ENCODE measurements at regions not wholly inside any gene's neighbourhood (a gene's known extent, or its start where the extent isn't known, plus 50 kb on each side); places are given as distances from the start of the nearest gene placed in this dataset.

DNA sequence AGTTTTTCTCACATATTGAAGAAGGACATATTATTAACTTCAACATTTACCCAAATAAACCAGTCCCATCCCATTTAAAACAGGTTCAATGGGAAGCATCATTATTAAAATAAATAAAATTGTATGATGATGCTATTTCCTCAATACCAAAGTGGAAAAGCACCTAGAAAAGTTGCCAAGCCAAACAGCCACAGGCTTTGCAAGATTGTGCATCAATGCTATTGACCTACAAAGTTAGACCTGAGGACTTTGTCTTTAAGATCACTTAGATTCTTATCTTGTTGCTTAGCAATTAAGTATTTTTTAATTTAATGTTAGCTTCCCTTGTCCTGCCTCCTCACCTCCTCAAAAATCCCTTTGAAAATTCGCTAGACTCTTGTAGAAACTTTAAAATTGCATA, 132.1 kb downstream of the SAMD5 start:
- ATAC-seq (no peak), DNase-seq (no peak)
- Histone ChIP-seq H3K27me3 (no peaks in the 10 kb centered on the region), H3K27ac (no peak overlapping the region), H3K4me3 (no peak overlapping the region), H3K9me3 (no peaks in the 10 kb centered on the region), H3K4me1 (peaks cover 0 to 7% (median 0%) of the 10 kb centered on the region in 9 donors), H3K36me3 (no peaks in the 10 kb centered on the region)
- 71 to 72% methylated on average over 1 of the region's 1 CpG for WGBS, 2 donors
- TF ChIP-seq, protein P1, sequence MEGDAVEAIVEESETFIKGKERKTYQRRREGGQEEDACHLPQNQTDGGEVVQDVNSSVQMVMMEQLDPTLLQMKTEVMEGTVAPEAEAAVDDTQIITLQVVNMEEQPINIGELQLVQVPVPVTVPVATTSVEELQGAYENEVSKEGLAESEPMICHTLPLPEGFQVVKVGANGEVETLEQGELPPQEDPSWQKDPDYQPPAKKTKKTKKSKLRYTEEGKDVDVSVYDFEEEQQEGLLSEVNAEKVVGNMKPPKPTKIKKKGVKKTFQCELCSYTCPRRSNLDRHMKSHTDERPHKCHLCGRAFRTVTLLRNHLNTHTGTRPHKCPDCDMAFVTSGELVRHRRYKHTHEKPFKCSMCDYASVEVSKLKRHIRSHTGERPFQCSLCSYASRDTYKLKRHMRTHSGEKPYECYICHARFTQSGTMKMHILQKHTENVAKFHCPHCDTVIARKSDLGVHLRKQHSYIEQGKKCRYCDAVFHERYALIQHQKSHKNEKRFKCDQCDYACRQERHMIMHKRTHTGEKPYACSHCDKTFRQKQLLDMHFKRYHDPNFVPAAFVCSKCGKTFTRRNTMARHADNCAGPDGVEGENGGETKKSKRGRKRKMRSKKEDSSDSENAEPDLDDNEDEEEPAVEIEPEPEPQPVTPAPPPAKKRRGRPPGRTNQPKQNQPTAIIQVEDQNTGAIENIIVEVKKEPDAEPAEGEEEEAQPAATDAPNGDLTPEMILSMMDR (IDR thresholded peaks at IDR 0.05): no peak
- intact Hi-C loops (cut with DNase I): loop anchor here in 1 of 10 donors (10.0 kb wide), 1 partner anchor 334 kb away; no protein-coding TSS in a partner anchor

DNA sequence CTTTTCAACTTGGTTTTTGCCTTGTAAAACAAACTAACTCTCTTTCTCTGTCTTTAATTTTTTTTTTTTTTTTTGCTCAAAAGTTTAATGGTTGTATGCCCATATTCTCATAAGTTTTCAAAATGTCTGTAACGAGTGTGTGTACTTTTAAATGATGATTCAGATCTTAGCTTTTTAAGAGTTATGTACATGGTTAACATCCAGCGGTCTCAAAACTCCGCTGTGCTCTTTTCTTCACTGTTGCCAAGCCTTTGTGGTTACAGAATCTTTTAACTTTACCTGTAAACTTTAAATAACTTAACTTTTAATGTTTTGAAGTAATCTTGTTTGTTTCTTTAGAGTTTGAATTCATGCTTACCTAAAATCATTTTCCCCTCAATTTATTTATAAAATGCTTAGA, 133.0 kb downstream of the SAMD5 start:
- Histone ChIP-seq H3K4me3 (no peak overlapping the region), H3K27me3 (no peaks in the 10 kb centered on the region), H3K4me1 (peaks cover 0 to 7% (median 0%) of the 10 kb centered on the region in 9 donors), H3K27ac (no peak overlapping the region), H3K9me3 (no peaks in the 10 kb centered on the region), H3K36me3 (no peaks in the 10 kb centered on the region)
- intact Hi-C loops (cut with DNase I): loop anchor here in 1 of 10 donors (10.0 kb wide), 1 partner anchor 333 kb away; no protein-coding TSS in a partner anchor
- no peak for ATAC-seq
- 92 to 96% methylated on average over 3 of the region's 3 CpGs for WGBS, 2 donors
- TF ChIP-seq, protein P1 (IDR thresholded peaks at IDR 0.05): no peak
- no peak for DNase-seq

DNA sequence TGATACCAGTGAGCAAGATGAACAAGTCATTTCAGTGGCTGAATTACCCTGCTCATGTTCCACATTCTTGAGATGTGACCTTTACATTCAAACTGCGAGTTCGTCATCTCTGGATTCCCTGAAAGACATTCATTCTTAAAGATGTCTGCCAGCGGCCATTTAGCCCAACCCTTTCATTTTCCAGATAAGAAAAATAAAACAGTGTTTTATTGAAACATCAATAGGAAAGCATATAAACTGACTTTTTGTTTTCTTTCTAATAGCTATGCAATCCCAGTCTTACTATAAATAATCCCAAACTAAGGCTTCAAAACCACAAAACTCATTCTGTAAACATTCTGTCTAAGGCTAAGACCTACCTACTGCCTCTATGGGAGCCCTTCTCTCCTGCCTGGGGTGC, 134.0 kb downstream of the SAMD5 start:
- intact Hi-C loops (cut with DNase I): loop anchor here in 1 of 10 donors (10.0 kb wide), 1 partner anchor 332 kb away; no protein-coding TSS in a partner anchor
- peaks cover 0 to 7% (median 0%) of the 10 kb centered on the region in 9 donors for H3K4me1 ChIP-seq
- no peaks in the 10 kb centered on the region for H3K27me3 ChIP-seq
- ATAC-seq (no peak), DNase-seq (no peak)
- WGBS, 2 donors: 83 to 94% methylated on average over 3 of the region's 3 CpGs
- no peaks in the 10 kb centered on the region for H3K36me3 ChIP-seq
- no peaks in the 10 kb centered on the region for H3K9me3 ChIP-seq
- no peak overlapping the region for H3K27ac ChIP-seq
- no peak overlapping the region for H3K4me3 ChIP-seq
- TF ChIP-seq, protein P1 (IDR thresholded peaks at IDR 0.05): no peak

DNA sequence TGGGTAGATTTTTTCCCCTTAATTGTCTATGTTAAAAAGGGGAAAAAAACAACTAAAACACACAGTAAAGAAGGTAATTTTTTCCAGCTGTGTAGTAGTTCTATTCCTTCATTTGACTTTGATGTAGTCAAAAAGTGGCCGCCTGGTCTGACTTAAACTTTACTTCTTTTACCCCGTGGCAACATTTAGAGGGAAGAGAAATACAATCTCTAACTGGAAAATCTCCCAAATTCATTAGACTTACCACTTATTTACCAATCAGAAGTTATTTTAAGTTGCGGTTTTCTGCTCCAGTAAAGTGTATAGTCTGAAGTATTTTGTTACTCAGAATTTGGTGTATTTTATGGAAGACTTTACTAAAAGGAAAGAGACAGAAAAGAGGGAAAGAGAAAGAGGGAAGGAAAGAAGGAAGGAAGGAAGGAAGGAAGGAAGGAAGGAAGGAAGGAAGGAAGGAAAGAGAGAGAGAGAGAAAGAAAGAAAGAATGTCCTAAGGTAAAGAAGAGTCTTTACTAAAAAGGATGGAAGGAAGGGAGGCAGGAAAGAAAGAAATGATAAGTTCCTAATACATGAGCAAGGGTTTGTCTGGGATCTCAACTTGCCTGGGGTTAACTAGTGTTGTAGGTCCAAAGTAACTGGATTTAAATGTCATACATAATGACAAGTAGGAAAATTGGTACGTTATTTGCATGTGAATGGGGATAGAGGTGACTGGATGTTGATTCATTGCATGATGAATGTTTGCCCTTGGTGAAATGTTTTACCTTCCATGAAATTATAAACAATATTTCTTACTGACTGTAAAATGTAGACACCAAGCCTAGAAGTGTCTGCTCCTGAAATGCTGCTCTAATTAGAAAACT, 135.1 kb downstream of the SAMD5 start:
- H3K4me1 ChIP-seq: peaks cover 0 to 7% (median 0%) of the 10 kb centered on the region in 9 donors
- no peak overlapping the region for H3K4me3 ChIP-seq
- intact Hi-C loops (cut with DNase I): loop anchor here in 1 of 10 donors (10.0 kb wide), 1 partner anchor 331 kb away; no protein-coding TSS in a partner anchor
- H3K27ac ChIP-seq: no peak overlapping the region
- no peaks in the 10 kb centered on the region for H3K27me3 ChIP-seq
- no peaks in the 10 kb centered on the region for H3K36me3 ChIP-seq
- TF ChIP-seq, protein P1 (IDR thresholded peaks at IDR 0.05): no peak
- no peak for DNase-seq
- 90 to 93% methylated on average over 4 of the region's 4 CpGs for WGBS, 2 donors
- no peaks in the 10 kb centered on the region for H3K9me3 ChIP-seq
- no peak for ATAC-seq

Measured in heart right ventricle (tissue), 16 donors.